B cell (primary cell): ENCODE measurements at regions not wholly inside any gene's neighbourhood (a gene's known extent, or its start where the extent isn't known, plus 50 kb on each side); places are given as distances from the start of the nearest gene placed in this dataset.

Experiments used
- ATAC-seq: fragments of 200-7000 bp; cut with Tn5 transposase; one replicate; pipeline ENCODE4 v1.10.0; 2021; ENCODE audit warnings: low read depth, mild to moderate bottlenecking, moderate number of reproducible peaks, moderate library complexity
- CTCF ChIA-PET: fragments of 350-600 bp; sonication (Branson Sonifier 250); formaldehyde crosslinking; loops from one replicate; lab custom pipeline; 2021; ENCODE audit warnings: antibody characterized with exemption, inconsistent platforms; lab: Charles Lee
- POLR2A ChIA-PET: fragments of 350-600 bp; sonication (Branson Sonifier 250); formaldehyde crosslinking; loops from one replicate; lab custom pipeline; 2021; ENCODE audit warnings: antibody characterized with exemption; lab: Charles Lee
- DNase-seq: peaks from one replicate; pipeline ENCODE4 v3.0.0; 2013
- H2AFZ ChIP-seq: 2 replicates; pipeline ENCODE4 v1.6.1; 2012; ENCODE audit warnings: mild to moderate bottlenecking, low read depth, low read length; ENCODE audit not compliant: insufficient read depth, poor library complexity, severe bottlenecking
- H3K27ac ChIP-seq, 2 donors: 1 replicate in 1 of 2; 2 replicates in 1 of 2; pipeline ENCODE4 v1.5.1; 2012 to 2013; ENCODE audit warnings: low read length in 2 of 2, mild to moderate bottlenecking in 2 of 2, moderate library complexity in 1 of 2
- H3K27me3 ChIP-seq, 4 experiments: fragments of 200-600 bp in 1 of 4; sonication (generic) in 1 of 4; replicated peaks in 1 of 4; 1 replicate in 2 of 4; 2 replicates in 2 of 4; pipeline versions ENCODE4 v1.6.1 to v1.7.0; 2013 to 2016; ENCODE audit warnings: low read length in 3 of 4, mild to moderate bottlenecking in 2 of 4, mixed read lengths in 1 of 4, moderate library complexity in 1 of 4; ENCODE audit not compliant: insufficient read depth in 4 of 4, control insufficient read depth in 3 of 4; ENCODE audit errors: control extremely low read depth in 1 of 4
- H3K36me3 ChIP-seq, 2 experiments: replicated peaks in 1 of 2; 1 replicate in 1 of 2; 2 replicates in 1 of 2; pipeline versions ENCODE4 v1.6.1 to v1.7.1; 2013; ENCODE audit warnings: low read length in 1 of 2; ENCODE audit not compliant: insufficient read depth in 2 of 2, control insufficient read depth in 1 of 2; ENCODE audit errors: control extremely low read depth in 1 of 2, extremely low read depth in 1 of 2
- H3K4me1 ChIP-seq, 2 donors: fragments of 200-600 bp in 1 of 2; sonication (generic) in 1 of 2; 1 replicate in 1 of 2; 2 replicates in 1 of 2; pipeline versions ENCODE4 v1.5.1 to v1.6.1; 2013 to 2017; ENCODE audit warnings: low read length in 2 of 2; ENCODE audit not compliant: control insufficient read depth in 2 of 2, insufficient read depth in 2 of 2
- H3K4me2 ChIP-seq: replicated peaks from 2 replicates; pipeline ENCODE3; 2012; ENCODE audit warnings: mild to moderate bottlenecking, low read depth, low read length; ENCODE audit not compliant: poor library complexity, severe bottlenecking
- H3K4me3 ChIP-seq, 5 experiments: fragments of 200-600 bp in 1 of 5; sonication (generic) in 1 of 5; 1 replicate in 3 of 5; 2 replicates in 2 of 5; pipeline versions ENCODE4 v1.5.1 to v1.7.0; 2011 to 2016; ENCODE audit warnings: low read length in 4 of 5, mild to moderate bottlenecking in 4 of 5, low read depth in 2 of 5, control low read depth in 1 of 5, moderate library complexity in 1 of 5; ENCODE audit not compliant: insufficient read depth in 1 of 5; ENCODE audit errors: control extremely low read depth in 1 of 5, extremely low read depth in 1 of 5
- H3K79me2 ChIP-seq: fragments of 200-600 bp; sonication (generic); one replicate; pipeline ENCODE4 v1.6.0; 2016; ENCODE audit warnings: low read length; ENCODE audit not compliant: control insufficient read depth, insufficient read depth
- H3K9ac ChIP-seq: fragments of 200-600 bp; sonication (generic); 2 replicates; pipeline ENCODE4 v1.6.1; 2017; ENCODE audit warnings: mild to moderate bottlenecking, low read length, moderate library complexity
- H3K9me3 ChIP-seq, 3 donors: one replicate each; pipeline versions ENCODE4 v1.6.1 to v1.7.1; 2013; ENCODE audit warnings: low read length in 2 of 3; ENCODE audit not compliant: control insufficient read depth in 2 of 3, insufficient read depth in 1 of 3; ENCODE audit errors: control extremely low read depth in 1 of 3
- H4K20me1 ChIP-seq: 2 replicates; pipeline ENCODE4 v1.6.0; 2012; ENCODE audit warnings: mild to moderate bottlenecking, low read length; ENCODE audit not compliant: insufficient read depth, control insufficient read depth, poor library complexity, severe bottlenecking
- H3K27ac Mint-ChIP-seq: one replicate; pipeline ENCODE4 v1.8.0; 2021; ENCODE audit warnings: mixed read lengths
- H3K27me3 Mint-ChIP-seq: one replicate; pipeline ENCODE4 v1.8.0; 2021; ENCODE audit warnings: mixed read lengths
- H3K4me1 Mint-ChIP-seq: one replicate; pipeline ENCODE4 v1.8.0; 2021; ENCODE audit warnings: mixed read lengths
- H3K4me3 Mint-ChIP-seq: one replicate; pipeline ENCODE4 v1.8.0; 2021; ENCODE audit warnings: mixed read lengths
- H3K9me3 Mint-ChIP-seq: one replicate; pipeline ENCODE4 v1.8.0; 2022; ENCODE audit warnings: mixed read lengths; ENCODE audit not compliant: insufficient read depth
- CTCF ChIP-seq: fragments of 200-600 bp; IDR thresholded peaks from one replicate; pipeline ENCODE4 v1.8.0; 2022; ENCODE audit warnings: antibody characterized with exemption, mild to moderate bottlenecking
- EZH2 ChIP-seq: IDR thresholded peaks from 2 replicates; pipeline ENCODE4 v1.6.1; 2012; ENCODE audit warnings: borderline replicate concordance, low read depth, mild to moderate bottlenecking, moderate library complexity, low read length; ENCODE audit not compliant: insufficient read depth, poor library complexity, severe bottlenecking
- WGBS: methylation state at CpG from one replicate; pipeline ENCODE4 v1.1.5; 2013; ENCODE audit warnings: missing lambda C conversion rate; ENCODE audit not compliant: insufficient coverage; 5-methylcytosine and 5-hydroxymethylcytosine counted together
- intact Hi-C: fragments of 100-400 bp; cut with micrococcal nuclease; formaldehyde crosslinking; loops from one replicate; pipeline ENCODE4 v1.10.0; 2022

- ATAC-seq (no peak), DNase-seq (no peak)
- H4K20me1 ChIP-seq: no peaks in the 10 kb centered on the region
- H2AFZ ChIP-seq: no peak overlapping the region
- H3K4me1 ChIP-seq: no peaks in the 10 kb centered on the region
- H3K36me3 ChIP-seq: no peaks in the 10 kb centered on the region
- H3K4me2 ChIP-seq: no peak overlapping the region
- H3K27ac ChIP-seq: no peak overlapping the region
- H3K27me3 ChIP-seq: no peaks in the 10 kb centered on the region
- POLR2A ChIA-PET: no interaction called here
- Mint-ChIP-seq H3K27ac (no peak overlapping the region), H3K4me3 (no peak overlapping the region), H3K27me3 (no peaks in the 10 kb centered on the region), H3K9me3 (peaks cover 10% of the 10 kb centered on the region), H3K4me1 (no peaks in the 10 kb centered on the region)
- CTCF ChIA-PET: no interaction called here
- peaks cover 0 to 7% (median 2%) of the 10 kb centered on the region in 3 donors for H3K9me3 ChIP-seq
- no CpG with 5 or more reads among the region's 2 CpGs for WGBS
- TF ChIP-seq EZH2: no peak
- no peak for TF ChIP-seq CTCF
- H3K4me3 ChIP-seq: no peak overlapping the region
- no peaks in the 10 kb centered on the region for H3K79me2 ChIP-seq
- H3K9ac ChIP-seq: no peak overlapping the region
- intact Hi-C loops: no loop called here
Observed at GRCh38 chr7:88539518-88539917, 220.0 kb upstream of the ZNF804B start.

- Histone ChIP-seq H3K36me3 (no peaks in the 10 kb centered on the region), H3K9me3 (peaks cover 0 to 6% (median 0%) of the 10 kb centered on the region in 3 donors), H3K27me3 (no peaks in the 10 kb centered on the region), H3K79me2 (no peaks in the 10 kb centered on the region), H3K4me3 (no peak overlapping the region), H4K20me1 (no peaks in the 10 kb centered on the region), H3K4me2 (no peak overlapping the region), H3K27ac (no peak overlapping the region), H3K9ac (no peak overlapping the region), H2AFZ (no peak overlapping the region), H3K4me1 (no peaks in the 10 kb centered on the region)
- H3K9me3 Mint-ChIP-seq: peaks cover 2% of the 10 kb centered on the region
- no peak for TF ChIP-seq EZH2
- TF ChIP-seq CTCF: no peak
- intact Hi-C loops: no loop called here
- DNase-seq: no peak
- H3K27ac Mint-ChIP-seq: no peak overlapping the region
- no peaks in the 10 kb centered on the region for H3K27me3 Mint-ChIP-seq
- WGBS: 43% methylated on average over 1 of the region's 3 CpGs
- no peak overlapping the region for H3K4me3 Mint-ChIP-seq
- ChIA-PET POLR2A (no interaction called here), CTCF (no interaction called here)
- H3K4me1 Mint-ChIP-seq: no peaks in the 10 kb centered on the region
- ATAC-seq: no peak
Observed at GRCh38 chr7:88523645-88524044, 217.0 kb upstream of the STEAP4 start.
